GM19351 (cell line): ENCODE measurements at regions not wholly inside any gene's neighbourhood (a gene's known extent, or its start where the extent isn't known, plus 50 kb on each side); places are given as distances from the start of the nearest gene placed in this dataset.
"Not testable (repeated sequence)": the region's sequence is repeated elsewhere in the genome, so short reads cannot be mapped to it uniquely, and the experiment has no call there.

ENCODE experiments used
- ATAC-seq: cut with Tn5 transposase; IDR thresholded peaks from one replicate; pipeline ENCODE4 v1.9.1; 2021; ENCODE audit warnings: mild to moderate bottlenecking, moderate library complexity; ENCODE audit not compliant: unreplicated experiment

- no peak for ATAC-seq
Observed at GRCh38 chr1:58256041-58256440, 290.5 kb downstream of the OMA1 start.

- no peak for ATAC-seq
Observed at GRCh38 chr1:58255192-58255591, 291.3 kb downstream of the OMA1 start.

GRCh38 chr1:58251430-58252073, 295.0 kb downstream of the OMA1 start:
- ATAC-seq, result no peak

GRCh38 chr1:58250587-58250948, 296.0 kb downstream of the OMA1 start:
- ATAC-seq, result no peak

GRCh38 chr1:58249737-58250586, 296.6 kb downstream of the OMA1 start:
- ATAC-seq, result peak; percentile 71

- no peak for ATAC-seq
Observed at GRCh38 chr1:58249388-58249736, 297.2 kb downstream of the OMA1 start.

GRCh38 chr1:58248791-58249190, 297.7 kb downstream of the OMA1 start:
- no peak for ATAC-seq

- ATAC-seq, result no peak
Observed at GRCh38 chr1:58248072-58248471, 298.5 kb downstream of the OMA1 start.

- ATAC-seq, result no peak
Observed at GRCh38 chr1:58246549-58246948, 300.0 kb downstream of the OMA1 start.

GRCh38 chr1:58244872-58245271, 301.7 kb downstream of the OMA1 start:
- no peak for ATAC-seq

- no peak for ATAC-seq
Observed at GRCh38 chr1:58238846-58239245, 307.7 kb downstream of the OMA1 start.

GRCh38 chr1:58233729-58234128, 312.8 kb downstream of the OMA1 start:
- no peak for ATAC-seq

- peak; percentile 77 for ATAC-seq
Observed at GRCh38 chr1:58231204-58231603, 315.3 kb downstream of the OMA1 start.

- no peak for ATAC-seq
Observed at GRCh38 chr1:58227604-58228003, 318.9 kb downstream of the OMA1 start.

- no peak for ATAC-seq
Observed at GRCh38 chr1:58223522-58223921, 323.0 kb downstream of the OMA1 start.

GRCh38 chr1:58220836-58221472, 325.6 kb downstream of the OMA1 start:
- ATAC-seq, result no peak

- ATAC-seq, result not testable (repeated sequence)
Observed at GRCh38 chr1:58216169-58216568, 330.4 kb downstream of the OMA1 start.

- no peak for ATAC-seq
Observed at GRCh38 chr1:58214674-58215073, 331.9 kb downstream of the OMA1 start.

- ATAC-seq, result no peak
Observed at GRCh38 chr1:58211869-58212268, 334.7 kb downstream of the OMA1 start.

- ATAC-seq, result no peak
Observed at GRCh38 chr1:58209575-58209974, 337.0 kb downstream of the OMA1 start.

- ATAC-seq, result no peak
Observed at GRCh38 chr1:58206749-58207148, 339.8 kb downstream of the OMA1 start.

- ATAC-seq, result peak; percentile 67
Observed at GRCh38 chr1:58204284-58204683, 342.2 kb downstream of the OMA1 start.
